Epithelial cell of proximal tubule (primary cell): ENCODE measurements at regions not wholly inside any gene's neighbourhood (a gene's known extent, or its start where the extent isn't known, plus 50 kb on each side); places are given as distances from the start of the nearest gene placed in this dataset.

Source experiments
- DNase-seq: peaks from one replicate; pipeline ENCODE4 v3.0.0-alpha.2; 2011; ENCODE audit warnings: low read depth
- H3K4me3 ChIP-seq: 2 replicates; pipeline ENCODE4 v1.5.1; 2011; ENCODE audit warnings: low read depth, mild to moderate bottlenecking, low read length
- TF ChIP-seq, protein P1 (sequence below): conservative IDR thresholded peaks from 2 replicates; pipeline ENCODE4 v1.5.1; 2012; ENCODE audit warnings: low read depth, mild to moderate bottlenecking, low read length

DNA sequence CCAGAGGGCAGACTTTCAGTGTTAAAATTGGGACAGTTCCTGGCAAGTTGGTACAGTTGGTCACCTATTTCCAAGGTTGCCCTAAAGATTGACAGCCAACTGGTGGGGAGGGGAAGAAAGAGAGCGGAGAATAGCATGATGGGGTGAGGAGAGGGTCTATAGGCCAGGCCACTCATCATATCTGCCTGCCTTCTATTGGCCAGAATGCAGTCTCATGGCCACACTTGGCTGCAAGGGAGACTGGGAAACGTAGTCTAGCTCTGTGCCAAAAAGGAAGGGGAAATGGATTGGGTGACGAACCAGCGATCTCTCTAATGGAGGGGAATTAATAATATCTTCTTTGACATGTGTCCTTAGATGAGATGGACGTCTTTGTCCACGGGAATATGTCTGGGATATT, 197.4 kb upstream of the ATP6AP2 start:
- TF ChIP-seq, protein P1, sequence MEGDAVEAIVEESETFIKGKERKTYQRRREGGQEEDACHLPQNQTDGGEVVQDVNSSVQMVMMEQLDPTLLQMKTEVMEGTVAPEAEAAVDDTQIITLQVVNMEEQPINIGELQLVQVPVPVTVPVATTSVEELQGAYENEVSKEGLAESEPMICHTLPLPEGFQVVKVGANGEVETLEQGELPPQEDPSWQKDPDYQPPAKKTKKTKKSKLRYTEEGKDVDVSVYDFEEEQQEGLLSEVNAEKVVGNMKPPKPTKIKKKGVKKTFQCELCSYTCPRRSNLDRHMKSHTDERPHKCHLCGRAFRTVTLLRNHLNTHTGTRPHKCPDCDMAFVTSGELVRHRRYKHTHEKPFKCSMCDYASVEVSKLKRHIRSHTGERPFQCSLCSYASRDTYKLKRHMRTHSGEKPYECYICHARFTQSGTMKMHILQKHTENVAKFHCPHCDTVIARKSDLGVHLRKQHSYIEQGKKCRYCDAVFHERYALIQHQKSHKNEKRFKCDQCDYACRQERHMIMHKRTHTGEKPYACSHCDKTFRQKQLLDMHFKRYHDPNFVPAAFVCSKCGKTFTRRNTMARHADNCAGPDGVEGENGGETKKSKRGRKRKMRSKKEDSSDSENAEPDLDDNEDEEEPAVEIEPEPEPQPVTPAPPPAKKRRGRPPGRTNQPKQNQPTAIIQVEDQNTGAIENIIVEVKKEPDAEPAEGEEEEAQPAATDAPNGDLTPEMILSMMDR = no peak
- H3K4me3 ChIP-seq = no peak overlapping the region
- no peak for DNase-seq

- DNase-seq = no peak
- no peak overlapping the region for H3K4me3 ChIP-seq
- TF ChIP-seq, protein P1 = no peak
These were observed 199.9 kb upstream of the ATP6AP2 start for GRCh38 chrX:40380655-40381488.

DNA sequence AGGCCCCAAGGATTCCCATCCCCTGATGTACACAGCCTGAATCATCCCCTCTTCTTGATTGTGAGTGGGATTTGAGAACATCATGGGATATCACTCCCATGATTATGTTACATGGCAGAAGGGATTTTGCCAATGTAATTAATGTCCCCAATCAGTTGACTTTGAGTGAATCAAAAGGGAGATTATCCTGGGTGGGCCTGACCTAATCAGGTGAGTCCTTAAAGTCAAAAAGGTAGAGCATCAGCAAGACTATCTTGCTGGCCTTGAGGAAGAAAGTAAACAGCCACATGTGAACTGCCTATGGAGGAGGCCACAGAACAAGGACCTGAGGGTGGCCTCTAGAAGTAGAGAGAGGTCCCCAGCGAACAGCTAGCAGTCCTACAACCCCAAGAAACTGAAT, 203.1 kb upstream of the ATP6AP2 start:
- H3K4me3 ChIP-seq = no peak overlapping the region
- TF ChIP-seq, protein P1 = no peak
- no peak for DNase-seq

GRCh38 chrX:40374486-40374885, 206.3 kb upstream of the ATP6AP2 start:
- H3K4me3 ChIP-seq = no peak overlapping the region
- no peak for DNase-seq
- TF ChIP-seq, protein P1 = no peak

GRCh38 chrX:40373641-40374040, 207.1 kb upstream of the ATP6AP2 start:
- TF ChIP-seq, protein P1 = no peak
- H3K4me3 ChIP-seq = no peak overlapping the region
- no peak for DNase-seq

- DNase-seq = no peak
- TF ChIP-seq, protein P1 = no peak
- H3K4me3 ChIP-seq = no peak overlapping the region
These were observed 207.7 kb upstream of the ATP6AP2 start for GRCh38 chrX:40373025-40373424.

DNA sequence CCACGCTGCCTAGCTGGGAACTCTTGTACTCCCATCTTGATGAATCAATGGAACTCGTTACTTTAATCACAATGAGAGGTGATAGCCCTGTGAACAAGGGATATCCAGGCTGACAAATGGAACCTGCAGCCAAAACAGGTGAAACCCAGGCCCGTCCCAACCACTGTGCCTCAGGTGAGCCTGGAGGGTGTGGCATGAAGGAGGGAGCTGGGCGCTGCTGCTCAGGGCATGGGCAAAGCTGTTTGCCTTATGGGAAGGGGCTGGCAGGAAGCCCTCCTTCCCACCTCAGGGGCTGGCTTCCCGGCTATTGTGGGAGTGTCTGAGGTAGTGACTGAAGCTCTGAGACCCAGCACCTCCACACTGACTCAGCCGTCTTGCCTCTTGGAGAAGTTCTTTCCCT, 209.4 kb upstream of the ATP6AP2 start:
- no peak overlapping the region for H3K4me3 ChIP-seq
- TF ChIP-seq, protein P1 = no peak
- no peak for DNase-seq
